Bronchial epithelial cell (primary cell): ENCODE measurements at regions not wholly inside any gene's neighbourhood (a gene's known extent, or its start where the extent isn't known, plus 50 kb on each side); places are given as distances from the start of the nearest gene placed in this dataset.

Source experiments
- DNase-seq: peaks from one replicate; pipeline ENCODE4 v3.0.0-alpha.2; 2010; ENCODE audit warnings: low read depth
- FAIRE-seq: peaks from 2 replicates; lab custom pipeline; 2011; peaks lifted over from hg19 to GRCh38; lab: Jason Lieb, UNC
- H3K27me3 ChIP-seq: 2 replicates; pipeline ENCODE4 v1.5.1; 2011; ENCODE audit warnings: low read length; ENCODE audit not compliant: control insufficient read depth, insufficient read depth
- H3K36me3 ChIP-seq: 2 replicates; pipeline ENCODE4 v1.5.1; 2011; ENCODE audit warnings: low read length; ENCODE audit not compliant: control insufficient read depth, insufficient read depth
- H3K4me3 ChIP-seq: 2 replicates; pipeline ENCODE4 v1.5.1; 2011; ENCODE audit warnings: mild to moderate bottlenecking, low read depth, low read length, control low read depth
- TF ChIP-seq, protein P1 (sequence below): IDR thresholded peaks from 2 replicates; pipeline ENCODE4 v1.5.1; 2011; ENCODE audit warnings: mild to moderate bottlenecking, moderate library complexity, low read length, control low read depth, inconsistent platforms; ENCODE audit not compliant: insufficient read depth, severe bottlenecking

DNA sequence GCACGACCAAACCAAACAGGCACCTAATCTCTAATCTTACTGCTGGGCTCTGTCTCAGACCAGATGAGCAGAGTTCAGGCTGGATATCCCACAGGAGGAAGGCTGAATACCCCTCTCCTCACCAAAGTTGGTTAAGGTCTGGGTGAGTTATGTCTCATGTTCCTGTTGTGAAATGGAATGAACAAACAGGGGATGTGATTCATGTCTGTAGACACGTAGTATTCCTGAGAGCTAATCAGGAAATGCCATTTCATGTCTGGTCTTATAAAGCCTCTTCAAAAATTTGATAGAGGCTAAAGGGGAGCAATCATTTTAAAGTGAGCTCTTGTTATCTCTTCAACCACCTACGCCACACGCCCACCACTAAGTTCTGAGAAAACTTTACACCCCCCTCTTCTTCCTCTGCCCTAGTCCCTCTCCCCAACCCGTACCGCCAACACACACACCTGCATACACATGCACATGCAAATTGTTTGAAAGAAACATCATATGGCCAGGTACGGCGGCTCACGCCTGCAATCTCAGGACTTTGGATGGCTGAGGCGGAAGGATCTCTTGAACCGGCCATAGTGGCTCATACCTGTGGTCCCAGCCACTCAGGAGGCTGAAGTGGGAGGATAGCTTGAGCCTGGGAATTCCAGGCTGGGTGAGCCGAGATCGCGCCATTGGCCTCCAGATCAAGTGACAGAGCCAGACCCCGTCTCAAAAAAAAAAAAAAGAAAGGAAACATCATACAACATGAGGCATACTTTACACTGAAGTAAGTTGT, 69.8 kb upstream of the RAI14 start:
- Histone ChIP-seq H3K27me3 (no peaks in the 10 kb centered on the region), H3K36me3 (no peaks in the 10 kb centered on the region), H3K4me3 (peak overlapping the region; percentile 30)
- DNase-seq (peak; percentile 100), FAIRE-seq (no peak)
- TF ChIP-seq, protein P1, sequence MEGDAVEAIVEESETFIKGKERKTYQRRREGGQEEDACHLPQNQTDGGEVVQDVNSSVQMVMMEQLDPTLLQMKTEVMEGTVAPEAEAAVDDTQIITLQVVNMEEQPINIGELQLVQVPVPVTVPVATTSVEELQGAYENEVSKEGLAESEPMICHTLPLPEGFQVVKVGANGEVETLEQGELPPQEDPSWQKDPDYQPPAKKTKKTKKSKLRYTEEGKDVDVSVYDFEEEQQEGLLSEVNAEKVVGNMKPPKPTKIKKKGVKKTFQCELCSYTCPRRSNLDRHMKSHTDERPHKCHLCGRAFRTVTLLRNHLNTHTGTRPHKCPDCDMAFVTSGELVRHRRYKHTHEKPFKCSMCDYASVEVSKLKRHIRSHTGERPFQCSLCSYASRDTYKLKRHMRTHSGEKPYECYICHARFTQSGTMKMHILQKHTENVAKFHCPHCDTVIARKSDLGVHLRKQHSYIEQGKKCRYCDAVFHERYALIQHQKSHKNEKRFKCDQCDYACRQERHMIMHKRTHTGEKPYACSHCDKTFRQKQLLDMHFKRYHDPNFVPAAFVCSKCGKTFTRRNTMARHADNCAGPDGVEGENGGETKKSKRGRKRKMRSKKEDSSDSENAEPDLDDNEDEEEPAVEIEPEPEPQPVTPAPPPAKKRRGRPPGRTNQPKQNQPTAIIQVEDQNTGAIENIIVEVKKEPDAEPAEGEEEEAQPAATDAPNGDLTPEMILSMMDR: no peak

DNA sequence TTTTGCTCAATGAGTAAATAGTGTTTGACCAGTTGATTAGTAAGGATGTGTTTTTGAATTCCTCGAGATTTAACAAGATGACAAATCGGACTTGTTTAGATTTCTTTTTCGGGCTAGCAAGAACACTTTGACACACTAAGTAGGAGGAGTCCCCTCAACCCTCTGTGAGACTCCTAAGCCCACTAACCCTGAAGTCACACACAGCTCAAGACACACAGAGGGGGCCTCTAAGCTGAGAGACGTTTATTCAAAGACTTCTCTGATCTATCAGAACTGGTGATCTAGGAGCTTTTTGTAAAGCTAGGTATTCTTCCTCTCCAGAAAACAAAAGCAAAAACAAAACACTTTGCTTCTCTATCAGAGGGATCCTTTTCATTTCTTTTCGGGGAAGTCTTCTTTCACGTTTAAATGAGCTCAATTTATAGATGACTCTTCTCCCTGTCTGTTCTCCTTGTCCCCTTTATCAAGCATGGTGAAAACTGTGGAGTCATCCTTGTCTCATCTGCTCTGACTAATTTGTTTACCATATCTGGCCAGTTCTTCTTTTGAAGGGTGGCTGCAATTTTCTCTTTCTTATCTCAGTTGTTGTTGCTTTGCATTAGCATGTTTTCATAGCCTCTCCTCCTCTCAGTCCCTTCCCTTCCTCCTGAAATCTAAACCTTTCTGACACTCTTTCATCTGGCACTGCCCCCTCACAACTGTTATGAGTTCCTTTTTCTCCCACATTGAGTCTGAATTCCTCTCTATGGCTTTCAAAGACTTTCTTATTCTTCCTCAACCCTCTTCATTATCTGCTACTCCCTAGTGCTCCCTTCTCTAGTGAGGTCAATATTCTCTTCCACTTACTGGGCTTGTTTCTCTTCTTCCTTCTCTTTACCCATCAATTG, 68.5 kb upstream of the RAI14 start:
- FAIRE-seq (no peak), DNase-seq (peak; percentile 86)
- H3K27me3 ChIP-seq: no peaks in the 10 kb centered on the region
- TF ChIP-seq, protein P1: no peak
- no peaks in the 10 kb centered on the region for H3K36me3 ChIP-seq
- no peak overlapping the region for H3K4me3 ChIP-seq

DNA sequence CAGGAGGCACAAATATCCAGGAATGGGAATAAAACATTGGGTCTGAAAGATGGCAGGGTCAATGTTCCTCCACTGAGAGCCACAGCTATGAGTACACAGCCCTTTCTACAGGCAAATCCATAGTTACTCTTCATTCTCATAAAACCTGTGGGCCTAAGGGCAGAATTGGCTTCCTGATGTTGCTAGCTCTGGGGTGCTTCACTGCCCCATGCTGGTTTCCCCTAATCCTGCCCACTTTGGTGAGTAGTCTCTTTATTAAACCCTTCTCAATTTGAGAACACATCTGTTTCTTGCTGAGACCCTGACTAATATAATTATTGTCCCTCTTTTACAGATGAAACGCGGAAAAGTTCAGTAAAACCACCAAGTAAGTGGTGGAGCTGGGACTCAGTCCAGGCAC, 66.3 kb upstream of the RAI14 start:
- Histone ChIP-seq H3K4me3 (no peak overlapping the region), H3K36me3 (no peaks in the 10 kb centered on the region), H3K27me3 (no peaks in the 10 kb centered on the region)
- no peak for DNase-seq
- FAIRE-seq: no peak
- TF ChIP-seq, protein P1: no peak

DNA sequence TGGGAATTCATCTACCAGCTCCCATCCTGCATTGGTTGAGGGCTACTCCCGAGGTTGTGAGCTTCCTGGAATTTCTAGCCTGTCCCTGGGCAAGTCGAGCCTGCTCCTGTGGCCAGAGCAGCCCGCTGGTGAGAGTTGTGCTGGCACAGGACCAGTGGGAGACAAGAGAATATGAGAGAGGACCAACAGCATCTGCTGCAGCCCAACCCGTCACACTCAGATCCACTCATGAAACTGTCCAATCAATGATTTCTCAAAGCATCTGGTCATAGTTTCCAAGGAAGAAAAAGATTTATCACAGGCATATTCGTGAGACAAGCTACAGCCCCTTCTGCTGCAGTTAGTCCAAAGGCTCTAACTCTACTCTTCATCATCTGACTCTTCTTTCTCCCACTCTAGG, 64.4 kb upstream of the RAI14 start:
- no peak overlapping the region for H3K4me3 ChIP-seq
- no peak for FAIRE-seq
- no peaks in the 10 kb centered on the region for H3K27me3 ChIP-seq
- no peak for DNase-seq
- H3K36me3 ChIP-seq: no peaks in the 10 kb centered on the region
- TF ChIP-seq, protein P1: no peak

DNA sequence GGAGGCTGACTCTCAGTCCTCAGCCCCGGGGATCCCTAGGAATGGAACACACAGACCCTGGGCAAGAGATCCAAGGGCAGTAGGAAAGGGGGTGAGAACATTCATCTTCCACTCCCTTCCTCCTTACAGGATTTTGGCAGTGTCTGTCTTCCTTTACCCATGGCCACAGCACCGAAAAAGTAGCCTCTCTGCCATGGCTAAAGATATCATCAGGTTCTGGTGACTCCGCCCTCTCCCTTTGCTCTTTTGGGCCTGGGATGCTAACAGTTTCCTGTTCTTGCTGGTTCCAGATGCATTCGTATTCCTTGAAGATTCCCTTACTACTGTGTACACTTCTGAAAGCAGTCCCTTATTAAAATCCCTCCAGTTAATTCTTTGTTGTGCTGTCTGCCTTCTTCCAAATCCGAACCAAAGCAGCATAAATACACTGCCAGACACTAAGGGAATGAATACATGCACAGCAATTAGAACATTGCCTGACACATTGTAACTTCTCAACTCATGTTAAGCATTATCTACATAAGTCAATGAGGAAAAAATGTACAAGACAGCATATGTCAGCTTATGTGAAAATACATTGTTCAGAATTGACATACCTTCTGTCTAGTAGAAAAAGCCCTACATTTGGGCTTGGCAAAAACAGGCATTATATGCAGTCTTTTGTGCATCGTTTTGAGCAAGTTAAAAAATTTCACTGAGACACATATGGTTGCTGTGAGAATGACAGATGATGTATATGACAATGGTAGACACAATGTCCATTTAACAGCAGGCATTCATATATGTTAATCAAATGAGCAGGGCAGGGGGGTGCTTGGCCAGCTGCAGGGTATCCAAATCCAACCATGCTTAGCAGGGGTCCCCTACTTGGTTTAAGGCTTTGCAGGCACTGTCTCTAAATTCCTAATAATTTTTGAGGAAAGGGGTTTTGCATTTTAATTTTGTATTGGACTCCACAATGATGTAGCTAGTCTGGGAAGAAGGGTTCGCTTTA, 58.8 kb upstream of the RAI14 start:
- Histone ChIP-seq H3K36me3 (no peaks in the 10 kb centered on the region), H3K27me3 (no peaks in the 10 kb centered on the region), H3K4me3 (no peak overlapping the region)
- FAIRE-seq: no peak
- TF ChIP-seq, protein P1: no peak
- DNase-seq: no peak
